SKM-1 treated with dmso at 0.1 percent for 144 hours (cell line): ENCODE measurements at regions not wholly inside any gene's neighbourhood (a gene's known extent, or its start where the extent isn't known, plus 50 kb on each side); places are given as distances from the start of the nearest gene placed in this dataset.

ENCODE experiments used
- DNase-seq: peaks from one replicate; lab custom pipeline; 2025; ENCODE audit not compliant: unreplicated experiment; lab: John Stamatoyannopoulos, UW

GRCh38 chr12:118748478-118749380 lies 232.6 kb upstream of the SRRM4 start:
- no peak for DNase-seq

- no peak for DNase-seq
Measured at GRCh38 chr12:118749646-118750045, 231.7 kb upstream of the SRRM4 start.

- no peak for DNase-seq
Measured at GRCh38 chr12:118750666-118751065, 230.7 kb upstream of the SRRM4 start.

- DNase-seq, result no peak
Measured at GRCh38 chr12:118751355-118751754, 230.0 kb upstream of the SRRM4 start.

- DNase-seq, result no peak
Measured at GRCh38 chr12:118760623-118761022, 220.7 kb upstream of the SRRM4 start.

GRCh38 chr12:118763234-118763633 lies 218.1 kb upstream of the SRRM4 start:
- no peak for DNase-seq

- DNase-seq, result no peak
Measured at GRCh38 chr12:118773956-118774723, 207.2 kb upstream of the SRRM4 start.

GRCh38 chr12:118777504-118777903 lies 203.8 kb upstream of the SRRM4 start:
- DNase-seq, result no peak

GRCh38 chr12:118778077-118778476 lies 203.3 kb upstream of the SRRM4 start:
- no peak for DNase-seq

GRCh38 chr12:118780939-118781338 lies 200.4 kb upstream of the SRRM4 start:
- DNase-seq, result no peak

GRCh38 chr12:118781692-118782091 lies 199.6 kb upstream of the SRRM4 start:
- no peak for DNase-seq

GRCh38 chr12:118783703-118784102 lies 197.6 kb upstream of the SRRM4 start:
- DNase-seq, result no peak

GRCh38 chr12:118790578-118790977 lies 190.8 kb upstream of the SRRM4 start:
- DNase-seq, result no peak

GRCh38 chr12:118813778-118814357 lies 167.5 kb upstream of the SRRM4 start:
- no peak for DNase-seq

- DNase-seq, result no peak
Measured at GRCh38 chr12:118816296-118816695, 165.0 kb upstream of the SRRM4 start.

- no peak for DNase-seq
Measured at GRCh38 chr12:118821386-118821925, 159.9 kb upstream of the SRRM4 start.

GRCh38 chr12:118822512-118822911 lies 158.8 kb upstream of the SRRM4 start:
- DNase-seq, result no peak

GRCh38 chr12:118827047-118827446 lies 154.3 kb upstream of the SRRM4 start:
- no peak for DNase-seq

GRCh38 chr12:118827606-118828005 lies 153.7 kb upstream of the SRRM4 start:
- DNase-seq, result no peak

GRCh38 chr12:118830296-118830695 lies 151.0 kb upstream of the SRRM4 start:
- no peak for DNase-seq

- no peak for DNase-seq
Measured at GRCh38 chr12:118835926-118836325, 145.4 kb upstream of the SRRM4 start.
